ENCODE measurements at regions not wholly inside any gene's neighbourhood (a gene's known extent, or its start where the extent isn't known, plus 50 kb on each side); places are given as distances from the start of the nearest gene placed in this dataset.

DNA sequence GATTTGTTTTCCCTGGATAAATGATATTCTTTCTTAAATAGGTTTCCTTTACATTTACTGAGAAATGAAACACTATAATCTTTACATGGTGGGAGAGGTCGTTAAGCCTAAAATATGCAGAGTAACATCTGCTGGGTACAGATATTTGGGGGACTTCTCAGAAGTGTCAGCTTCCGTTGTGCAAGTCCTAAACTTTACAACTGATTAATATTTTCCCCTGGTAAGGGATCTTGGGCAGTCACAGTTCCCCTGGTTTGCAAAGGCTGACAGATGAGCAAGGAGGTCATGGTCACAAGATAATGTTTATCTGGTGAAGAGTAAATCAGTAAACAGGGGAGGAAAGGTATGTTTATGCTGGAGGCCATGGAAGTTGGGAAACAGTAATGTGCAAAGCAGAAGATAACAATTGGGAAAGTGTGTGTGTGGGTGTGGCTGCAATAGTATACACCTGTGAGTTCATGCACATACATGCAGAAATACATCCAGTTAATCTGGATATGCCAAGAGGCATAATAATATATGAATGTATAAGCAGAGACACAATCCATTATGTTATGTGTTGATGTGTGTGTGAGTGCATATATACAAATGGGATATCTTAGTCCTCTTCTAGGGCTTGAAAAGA is 508.2 kb upstream of the FAM241A start:
- TF ChIP-seq EZH2 (IDR thresholded peaks at IDR 0.05) (no peak), POLR2AphosphoS5 (IDR thresholded peaks at IDR 0.05; ENCODE audit: borderline replicate concordance, low read depth, low read length) (no peak)

Measured in SK-N-MC (cell line).